Endodermal cell (in vitro differentiated cells): ENCODE measurements at regions not wholly inside any gene's neighbourhood (a gene's known extent, or its start where the extent isn't known, plus 50 kb on each side); places are given as distances from the start of the nearest gene placed in this dataset.

Source experiments
- DNase-seq: peaks from one replicate; pipeline ENCODE4 v3.0.0-alpha.2; 2017
- H3K27ac ChIP-seq: 2 replicates; pipeline ENCODE4 v1.5.1; 2013; ENCODE audit warnings: mild to moderate bottlenecking, low read depth, low read length, moderate library complexity
- H3K27me3 ChIP-seq: 2 replicates; pipeline ENCODE4 v1.6.1; 2013; ENCODE audit warnings: mild to moderate bottlenecking, low read length, moderate library complexity; ENCODE audit not compliant: insufficient read depth, control insufficient read depth, poor library complexity, severe bottlenecking
- H3K36me3 ChIP-seq: 2 replicates; pipeline ENCODE4 v1.7.0; 2013; ENCODE audit warnings: mild to moderate bottlenecking, low read length, moderate library complexity; ENCODE audit not compliant: control insufficient read depth, insufficient read depth
- H3K4me1 ChIP-seq: one replicate; pipeline ENCODE4 v1.7.0; 2013; ENCODE audit warnings: low read length; ENCODE audit not compliant: control insufficient read depth, insufficient read depth
- H3K4me3 ChIP-seq: 2 replicates; pipeline ENCODE4 v1.5.1; 2013; ENCODE audit warnings: mild to moderate bottlenecking, low read length, moderate library complexity
- H3K9ac ChIP-seq: 2 replicates; pipeline ENCODE4 v1.6.1; 2013; ENCODE audit warnings: mild to moderate bottlenecking, low read length, moderate library complexity; ENCODE audit not compliant: poor library complexity, severe bottlenecking; ENCODE audit errors: extremely low read depth
- H3K9me3 ChIP-seq: 2 replicates; pipeline ENCODE4 v1.6.1; 2013; ENCODE audit warnings: mild to moderate bottlenecking, low read length, moderate library complexity; ENCODE audit not compliant: control insufficient read depth
- H3K27ac Mint-ChIP-seq: 2 replicates; pipeline ENCODE4 v1.8.0; 2020; ENCODE audit warnings: mixed read lengths
- H3K27me3 Mint-ChIP-seq: 2 replicates; pipeline ENCODE4 v1.8.0; 2021; ENCODE audit warnings: mild to moderate bottlenecking, mixed read lengths; ENCODE audit not compliant: insufficient read depth
- H3K36me3 Mint-ChIP-seq: 2 replicates; pipeline ENCODE4 v1.8.0; 2020; ENCODE audit warnings: low read depth, mixed read lengths
- H3K4me1 Mint-ChIP-seq: 2 replicates; pipeline ENCODE4 v1.8.0; 2020; ENCODE audit warnings: mixed read lengths
- H3K4me3 Mint-ChIP-seq: 2 replicates; pipeline ENCODE4 v1.8.0; 2020; ENCODE audit warnings: mild to moderate bottlenecking, moderate library complexity, mixed read lengths
- H3K9me3 Mint-ChIP-seq: 2 replicates; pipeline ENCODE4 v1.8.0; 2020; ENCODE audit warnings: mild to moderate bottlenecking, mixed read lengths
- CTCF ChIP-seq: fragments of 200-600 bp; sonication (generic); conservative IDR thresholded peaks from 2 replicates; pipeline ENCODE4 v1.5.0; 2021; ENCODE audit warnings: antibody characterized with exemption, mild to moderate bottlenecking
- WGBS, 2 experiments: methylation state at CpG; one replicate each; pipeline versions ENCODE4 v1.1.5 to v1.1.7; 2013; ENCODE audit warnings: missing lambda C conversion rate in 2 of 2, mixed read lengths in 1 of 2; ENCODE audit not compliant: insufficient coverage in 1 of 2, insufficient read length in 1 of 2; 5-methylcytosine and 5-hydroxymethylcytosine counted together

DNA sequence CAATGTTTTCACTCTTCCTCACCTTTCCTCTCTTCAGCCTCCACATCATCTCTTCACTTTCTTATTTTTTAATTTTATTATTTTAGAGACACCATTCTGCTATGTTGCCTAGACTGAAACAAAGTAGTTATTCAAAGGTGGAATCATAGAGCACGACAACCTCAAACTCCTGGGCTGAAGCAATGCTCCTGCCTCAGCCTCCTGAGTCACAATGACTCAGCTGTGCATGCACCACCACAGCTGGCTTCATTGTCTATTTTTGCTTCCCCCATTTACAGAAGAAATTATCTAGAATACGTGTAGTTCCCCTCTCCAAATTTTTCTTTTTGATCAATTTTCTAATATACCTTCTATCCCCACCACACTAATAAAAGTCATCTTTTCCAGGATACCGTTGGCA lies 911.5 kb upstream of the SOX11 start:
- no peak for TF ChIP-seq CTCF
- H3K4me3 ChIP-seq: no peak overlapping the region
- H3K9me3 ChIP-seq: no peaks in the 10 kb centered on the region
- DNase-seq: no peak
- H3K27me3 Mint-ChIP-seq: no peaks in the 10 kb centered on the region
- H3K27ac Mint-ChIP-seq: no peak overlapping the region
- no peaks in the 10 kb centered on the region for H3K4me1 ChIP-seq
- H3K27ac ChIP-seq: no peak overlapping the region
- no peaks in the 10 kb centered on the region for H3K27me3 ChIP-seq
- 81 to 93% methylated on average over 2 to 3 of the region's 3 CpGs for WGBS, 2 experiments
- H3K4me1 Mint-ChIP-seq: no peaks in the 10 kb centered on the region
- H3K9me3 Mint-ChIP-seq: no peaks in the 10 kb centered on the region
- no peaks in the 10 kb centered on the region for H3K36me3 ChIP-seq
- no peak overlapping the region for H3K9ac ChIP-seq
- H3K36me3 Mint-ChIP-seq: no peaks in the 10 kb centered on the region
- H3K4me3 Mint-ChIP-seq: no peak overlapping the region

DNA sequence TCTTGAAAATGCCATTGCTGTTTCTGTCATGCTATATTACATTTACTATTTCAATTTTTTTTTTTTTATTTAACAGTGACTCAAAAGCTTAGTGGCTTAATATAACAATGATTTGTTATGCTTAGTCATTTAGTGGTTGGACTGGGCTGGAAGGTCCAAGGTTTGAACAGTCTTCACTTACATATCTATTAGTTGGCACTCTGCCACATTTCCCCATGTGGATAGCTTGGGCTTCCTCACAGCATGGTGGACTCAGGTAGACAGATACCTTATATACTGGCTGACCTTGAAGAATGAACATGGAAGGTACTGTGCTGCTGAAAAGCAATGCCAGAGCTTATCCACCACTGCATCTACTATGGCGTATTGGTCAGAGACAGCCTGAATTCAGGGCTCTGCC lies 909.5 kb upstream of the SOX11 start:
- Histone ChIP-seq H3K4me3 (no peak overlapping the region), H3K9me3 (no peaks in the 10 kb centered on the region), H3K27ac (no peak overlapping the region), H3K27me3 (no peaks in the 10 kb centered on the region), H3K4me1 (no peaks in the 10 kb centered on the region), H3K36me3 (no peaks in the 10 kb centered on the region), H3K9ac (no peak overlapping the region)
- DNase-seq: no peak
- no peak for TF ChIP-seq CTCF
- Mint-ChIP-seq H3K4me3 (no peak overlapping the region), H3K9me3 (peaks cover 16% of the 10 kb centered on the region), H3K36me3 (no peaks in the 10 kb centered on the region), H3K27ac (no peak overlapping the region), H3K4me1 (no peaks in the 10 kb centered on the region), H3K27me3 (no peaks in the 10 kb centered on the region)
- WGBS, 2 experiments: 95% methylated on average over 1 of the region's 1 CpG; no CpG with 5 or more reads in 1 of the 2 experiments

- H3K4me1 Mint-ChIP-seq: no peaks in the 10 kb centered on the region
- TF ChIP-seq CTCF: no peak
- H3K9me3 ChIP-seq: no peaks in the 10 kb centered on the region
- no peak overlapping the region for H3K4me3 Mint-ChIP-seq
- H3K36me3 ChIP-seq: no peaks in the 10 kb centered on the region
- no peaks in the 10 kb centered on the region for H3K4me1 ChIP-seq
- H3K27me3 ChIP-seq: no peaks in the 10 kb centered on the region
- no peak overlapping the region for H3K27ac Mint-ChIP-seq
- no peak overlapping the region for H3K27ac ChIP-seq
- no peak overlapping the region for H3K4me3 ChIP-seq
- H3K27me3 Mint-ChIP-seq: no peaks in the 10 kb centered on the region
- no peak overlapping the region for H3K9ac ChIP-seq
- H3K9me3 Mint-ChIP-seq: peaks cover 21% of the 10 kb centered on the region
- 91 to 100% methylated on average over 1 to 3 of the region's 3 CpGs for WGBS, 2 experiments
- DNase-seq: no peak
- no peaks in the 10 kb centered on the region for H3K36me3 Mint-ChIP-seq
Measured at GRCh38 chr2:4791488-4791887, 900.7 kb upstream of the SOX11 start.
